OCI-M1 (cell line): ENCODE measurements at regions not wholly inside any gene's neighbourhood (a gene's known extent, or its start where the extent isn't known, plus 50 kb on each side); places are given as distances from the start of the nearest gene placed in this dataset.

Experiments
- DNase-seq: peaks from one replicate; lab custom pipeline; 2025; lab: John Stamatoyannopoulos, UW

GRCh38 chr15:38860674-38861073 lies 296.1 kb upstream of the RASGRP1 start:
- no peak for DNase-seq

- no peak for DNase-seq
These were observed 296.5 kb upstream of the RASGRP1 start for GRCh38 chr15:38861108-38861507.

GRCh38 chr15:38862099-38862498 lies 297.5 kb upstream of the RASGRP1 start:
- no peak for DNase-seq

- DNase-seq = no peak
These were observed 298.8 kb upstream of the RASGRP1 start for GRCh38 chr15:38863381-38863780.

- no peak for DNase-seq
These were observed 299.5 kb upstream of the RASGRP1 start for GRCh38 chr15:38864122-38864521.

- DNase-seq = no peak
These were observed 300.4 kb upstream of the RASGRP1 start for GRCh38 chr15:38864827-38865581.

GRCh38 chr15:38867556-38867955 lies 302.9 kb upstream of the RASGRP1 start:
- DNase-seq = no peak

- DNase-seq = no peak
These were observed 303.9 kb upstream of the RASGRP1 start for GRCh38 chr15:38868326-38869114.

- DNase-seq = no peak
These were observed 307.0 kb upstream of the RASGRP1 start for GRCh38 chr15:38871638-38872037.

GRCh38 chr15:38872732-38873131 lies 308.1 kb upstream of the RASGRP1 start:
- DNase-seq = no peak

- no peak for DNase-seq
These were observed 308.5 kb upstream of the RASGRP1 start for GRCh38 chr15:38873158-38873557.

- DNase-seq = no peak
These were observed 309.9 kb upstream of the RASGRP1 start for GRCh38 chr15:38874464-38874863.

GRCh38 chr15:38876211-38876610 lies 311.6 kb upstream of the RASGRP1 start:
- no peak for DNase-seq

- DNase-seq = no peak
These were observed 312.0 kb upstream of the RASGRP1 start for GRCh38 chr15:38876621-38877020.

GRCh38 chr15:38877471-38877870 lies 312.9 kb upstream of the RASGRP1 start:
- no peak for DNase-seq

- no peak for DNase-seq
These were observed 313.4 kb upstream of the RASGRP1 start for GRCh38 chr15:38878026-38878425.

GRCh38 chr15:38878926-38879325 lies 314.3 kb upstream of the RASGRP1 start:
- no peak for DNase-seq

- no peak for DNase-seq
These were observed 315.4 kb upstream of the RASGRP1 start for GRCh38 chr15:38879909-38880471.

GRCh38 chr15:38882221-38882620 lies 317.6 kb upstream of the RASGRP1 start:
- no peak for DNase-seq

GRCh38 chr15:38883987-38884386 lies 319.4 kb upstream of the RASGRP1 start:
- no peak for DNase-seq

- no peak for DNase-seq
These were observed 320.4 kb upstream of the RASGRP1 start for GRCh38 chr15:38885001-38885400.

GRCh38 chr15:38885471-38885952 lies 320.9 kb upstream of the RASGRP1 start:
- DNase-seq = no peak
